ENCODE measurements at regions not wholly inside any gene's neighbourhood (a gene's known extent, or its start where the extent isn't known, plus 50 kb on each side); places are given as distances from the start of the nearest gene placed in this dataset.

GRCh38 chr6:138560130-138560860, 61.0 kb upstream of the NHSL1 start:
- Histone ChIP-seq H3K4me3 (ENCODE audit: low read depth in 1 of 2, low read length in 1 of 2) (no peak overlapping the region), H3K4me1 (ENCODE audit: control insufficient read depth in 1 of 2, insufficient read depth in 1 of 2, low read depth in 1 of 2, low read length in 1 of 2) (no peaks in the 10 kb centered on the region), H3K36me3 (no peaks in the 10 kb centered on the region), H3K27ac (no peak overlapping the region), H3K27me3 (no peaks in the 10 kb centered on the region), H3K9me3 (no peaks in the 10 kb centered on the region)
- TF ChIP-seq CTCF (IDR thresholded peaks at IDR 0.05): no peak

DNA sequence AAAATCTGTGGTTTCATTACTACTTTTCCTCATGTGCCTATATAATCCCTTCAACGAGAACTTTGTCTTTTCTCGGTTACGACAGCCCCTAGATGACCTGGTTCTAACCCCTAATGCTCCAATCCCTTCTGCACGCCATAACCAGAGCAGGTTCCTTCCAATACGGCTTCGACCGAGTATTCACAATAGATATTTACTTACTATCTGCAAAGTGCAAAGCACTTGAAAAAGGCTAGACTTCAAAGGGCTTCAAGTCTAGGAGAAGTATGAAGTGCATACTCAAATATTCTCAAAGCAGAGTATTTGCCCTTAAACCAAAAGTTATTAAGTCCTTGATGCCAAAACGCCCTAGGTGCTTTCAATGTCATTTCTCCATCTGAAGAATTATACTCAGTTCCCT, 63.4 kb upstream of the NHSL1 start:
- Histone ChIP-seq H3K4me1 (ENCODE audit: control insufficient read depth in 1 of 2, insufficient read depth in 1 of 2, low read depth in 1 of 2, low read length in 1 of 2) (no peaks in the 10 kb centered on the region), H3K36me3 (no peaks in the 10 kb centered on the region), H3K4me3 (ENCODE audit: low read depth in 1 of 2, low read length in 1 of 2) (no peak overlapping the region), H3K27ac (no peak overlapping the region), H3K9me3 (no peaks in the 10 kb centered on the region), H3K27me3 (no peaks in the 10 kb centered on the region)
- TF ChIP-seq CTCF (IDR thresholded peaks at IDR 0.05): no peak

DNA sequence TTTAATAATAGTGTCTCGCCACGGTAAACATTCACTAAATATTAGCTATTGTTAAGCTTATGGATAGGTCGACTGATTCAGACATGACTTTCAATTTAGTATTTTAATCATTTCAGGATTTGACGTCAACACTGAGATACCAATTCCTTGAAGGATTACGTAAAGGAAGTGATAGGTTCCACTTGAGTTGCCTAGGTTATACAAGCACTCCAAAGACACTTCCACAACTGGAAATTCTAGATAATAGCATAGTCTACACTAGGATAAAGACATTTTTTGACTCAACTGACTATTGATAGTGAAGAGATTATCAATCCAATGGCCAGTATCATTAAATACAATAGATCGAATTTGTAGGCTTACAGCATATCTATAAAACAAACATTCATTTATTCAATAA, 63.9 kb upstream of the NHSL1 start:
- Histone ChIP-seq H3K27me3 (no peaks in the 10 kb centered on the region), H3K27ac (no peak overlapping the region), H3K4me3 (ENCODE audit: low read depth in 1 of 2, low read length in 1 of 2) (no peak overlapping the region), H3K36me3 (no peaks in the 10 kb centered on the region), H3K4me1 (ENCODE audit: control insufficient read depth in 1 of 2, insufficient read depth in 1 of 2, low read depth in 1 of 2, low read length in 1 of 2) (no peaks in the 10 kb centered on the region), H3K9me3 (no peaks in the 10 kb centered on the region)
- TF ChIP-seq CTCF (IDR thresholded peaks at IDR 0.05): no peak

DNA sequence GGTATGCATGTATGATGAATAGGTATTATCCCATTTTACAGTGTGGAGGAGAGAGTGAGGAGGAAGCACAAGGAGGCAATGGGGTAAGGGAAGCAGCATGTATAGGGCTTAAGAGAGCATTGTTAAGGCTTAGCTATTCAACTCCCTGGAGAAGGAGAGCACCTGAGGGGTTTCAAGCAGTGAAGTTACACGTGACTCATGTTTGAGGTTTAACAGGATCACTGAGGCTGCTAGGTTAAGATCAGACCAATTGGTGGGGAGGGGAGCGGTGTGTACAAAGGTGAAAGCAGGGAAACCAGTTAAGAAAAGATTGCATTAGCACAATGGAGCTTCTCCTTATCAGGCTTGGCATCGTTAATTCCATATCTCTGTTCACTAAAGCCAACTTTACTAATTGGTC, 64.4 kb upstream of the NHSL1 start:
- no peak overlapping the region for H3K4me3 ChIP-seq (ENCODE audit: low read depth in 1 of 2, low read length in 1 of 2)
- no peaks in the 10 kb centered on the region for H3K36me3 ChIP-seq
- H3K27me3 ChIP-seq: no peaks in the 10 kb centered on the region
- no peaks in the 10 kb centered on the region for H3K4me1 ChIP-seq (ENCODE audit: control insufficient read depth in 1 of 2, insufficient read depth in 1 of 2, low read depth in 1 of 2, low read length in 1 of 2)
- H3K9me3 ChIP-seq: no peaks in the 10 kb centered on the region
- no peak for TF ChIP-seq CTCF (IDR thresholded peaks at IDR 0.05)
- no peak overlapping the region for H3K27ac ChIP-seq

- no peaks in the 10 kb centered on the region for H3K4me1 ChIP-seq (ENCODE audit: control insufficient read depth in 1 of 2, insufficient read depth in 1 of 2, low read depth in 1 of 2, low read length in 1 of 2)
- H3K9me3 ChIP-seq: no peaks in the 10 kb centered on the region
- H3K27ac ChIP-seq: no peak overlapping the region
- no peaks in the 10 kb centered on the region for H3K36me3 ChIP-seq
- no peaks in the 10 kb centered on the region for H3K27me3 ChIP-seq
- H3K4me3 ChIP-seq (ENCODE audit: low read depth in 1 of 2, low read length in 1 of 2): no peak overlapping the region
- no peak for TF ChIP-seq CTCF (IDR thresholded peaks at IDR 0.05)
Observed at GRCh38 chr6:138564170-138564721, 65.0 kb upstream of the NHSL1 start.
